ENCODE measurements at regions not wholly inside any gene's neighbourhood (a gene's known extent, or its start where the extent isn't known, plus 50 kb on each side); places are given as distances from the start of the nearest gene placed in this dataset.

GRCh38 chrX:107574711-107575110 is 53.6 kb upstream of the PRPS1 start (continued):
- no peak for TF ChIP-seq ESRRA (IDR thresholded peaks at IDR 0.05; ENCODE audit: borderline replicate concordance, low read length)
- TF ChIP-seq MYC (IDR thresholded peaks at IDR 0.05; ENCODE audit: borderline replicate concordance, low read length), result no peak
- no peak for TF ChIP-seq USF2 (IDR thresholded peaks at IDR 0.05)

- TF ChIP-seq POLR2AphosphoS2 (conservative IDR thresholded peaks at IDR 0.05; ENCODE audit: low read length), result no peak
- TF ChIP-seq EP300 (IDR thresholded peaks at IDR 0.05), result no peak
- TF ChIP-seq ELK1 (IDR thresholded peaks at IDR 0.05; ENCODE audit: low read depth, low read length), result no peak
- TF ChIP-seq RNF2 (IDR thresholded peaks at IDR 0.05; ENCODE audit: borderline replicate concordance, low read depth), result no peak
- no peak for TF ChIP-seq RARB (CRISPR knock-in tag; IDR thresholded peaks at IDR 0.05)
- ATAC-seq (no peak), FAIRE-seq (no peak), DNase-seq (ENCODE audit: low read depth in 1 of 2, low spot score in 1 of 2) (no peak)
- CTCF ChIA-PET, result interaction anchor here (0.7 kb wide), 1 partner anchor 78 kb away, joined by 3 read pairs; no protein-coding TSS in a partner anchor
- POLR2A ChIA-PET, result no interaction called here
- H3K4me1 ChIP-seq, result peaks cover 16% of the 10 kb centered on the region
- no peak overlapping the region for H3K4me2 ChIP-seq
- no peak overlapping the region for H3K4me3 ChIP-seq
- H3K9me3 ChIP-seq, result no peaks in the 10 kb centered on the region
- H3K27ac ChIP-seq, result no peak overlapping the region
- 56% methylated on average over 2 of the region's 3 CpGs for WGBS (ENCODE audit: missing lambda C conversion rate)
Measured at GRCh38 chrX:107576392-107576791, 51.9 kb upstream of the PRPS1 start.

- Histone ChIP-seq H3K4me1 (peaks cover 16% of the 10 kb centered on the region), H3K9me3 (no peaks in the 10 kb centered on the region), H3K4me2 (no peak overlapping the region), H3K27ac (no peak overlapping the region), H3K4me3 (no peak overlapping the region)
- no peak for ATAC-seq
- no peak for FAIRE-seq
- no peak for DNase-seq (ENCODE audit: low read depth in 1 of 2, low spot score in 1 of 2)
- POLR2A ChIA-PET, result no interaction called here
- CTCF ChIA-PET, result interaction anchor here (0.7 kb wide), 1 partner anchor 78 kb away, joined by 3 read pairs; no protein-coding TSS in a partner anchor
- TF ChIP-seq, protein P1, sequence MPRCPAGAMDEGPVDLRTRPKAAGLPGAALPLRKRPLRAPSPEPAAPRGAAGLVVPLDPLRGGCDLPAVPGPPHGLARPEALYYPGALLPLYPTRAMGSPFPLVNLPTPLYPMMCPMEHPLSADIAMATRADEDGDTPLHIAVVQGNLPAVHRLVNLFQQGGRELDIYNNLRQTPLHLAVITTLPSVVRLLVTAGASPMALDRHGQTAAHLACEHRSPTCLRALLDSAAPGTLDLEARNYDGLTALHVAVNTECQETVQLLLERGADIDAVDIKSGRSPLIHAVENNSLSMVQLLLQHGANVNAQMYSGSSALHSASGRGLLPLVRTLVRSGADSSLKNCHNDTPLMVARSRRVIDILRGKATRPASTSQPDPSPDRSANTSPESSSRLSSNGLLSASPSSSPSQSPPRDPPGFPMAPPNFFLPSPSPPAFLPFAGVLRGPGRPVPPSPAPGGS (IDR thresholded peaks at IDR 0.05), result no peak
- no peak for TF ChIP-seq FOSB (CRISPR knock-in tag; IDR thresholded peaks at IDR 0.05)
- TF ChIP-seq NR3C1 (IDR thresholded peaks at IDR 0.05), result no peak
- TF ChIP-seq ZSCAN20 (CRISPR knock-in tag; IDR thresholded peaks at IDR 0.05), result no peak
- TF ChIP-seq GATA3 (IDR thresholded peaks at IDR 0.05; ENCODE audit: borderline replicate concordance), result no peak
- TF ChIP-seq MAFK (IDR thresholded peaks at IDR 0.05; ENCODE audit: partially characterized antibody), result no peak
- no peak for TF ChIP-seq NPAS2 (CRISPR knock-in tag; IDR thresholded peaks at IDR 0.05; ENCODE audit: borderline replicate concordance)
- TF ChIP-seq MYC (IDR thresholded peaks at IDR 0.05; ENCODE audit: borderline replicate concordance, low read length), result no peak
- TF ChIP-seq RFX5 (IDR thresholded peaks at IDR 0.05), result no peak
- TF ChIP-seq, protein P2, sequence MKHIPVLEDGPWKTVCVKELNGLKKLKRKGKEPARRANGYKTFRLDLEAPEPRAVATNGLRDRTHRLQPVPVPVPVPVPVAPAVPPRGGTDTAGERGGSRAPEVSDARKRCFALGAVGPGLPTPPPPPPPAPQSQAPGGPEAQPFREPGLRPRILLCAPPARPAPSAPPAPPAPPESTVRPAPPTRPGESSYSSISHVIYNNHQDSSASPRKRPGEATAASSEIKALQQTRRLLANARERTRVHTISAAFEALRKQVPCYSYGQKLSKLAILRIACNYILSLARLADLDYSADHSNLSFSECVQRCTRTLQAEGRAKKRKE (CRISPR knock-in tag; IDR thresholded peaks at IDR 0.05; ENCODE audit: low read depth), result no peak
- TF ChIP-seq HOXB5 (CRISPR knock-in tag; IDR thresholded peaks at IDR 0.05), result no peak
- TF ChIP-seq EP300 (IDR thresholded peaks at IDR 0.05), result no peak
- TF ChIP-seq POLR2AphosphoS2 (conservative IDR thresholded peaks at IDR 0.05; ENCODE audit: low read length), result no peak
- no peak for TF ChIP-seq RCOR1 (IDR thresholded peaks at IDR 0.05; ENCODE audit: low read depth, low read length)
- no peak for TF ChIP-seq ZFP36 (IDR thresholded peaks at IDR 0.05; ENCODE audit: borderline replicate concordance, partially characterized antibody)
- no peak for TF ChIP-seq JUN (IDR thresholded peaks at IDR 0.05)
- 82% methylated on average over 1 of the region's 1 CpG for WGBS (ENCODE audit: missing lambda C conversion rate)
Measured at GRCh38 chrX:107576841-107577240, 51.5 kb upstream of the PRPS1 start.

Data from A549 (cell line).